Skeletal muscle tissue (tissue), 3 donors: ENCODE measurements at regions not wholly inside any gene's neighbourhood (a gene's known extent, or its start where the extent isn't known, plus 50 kb on each side); places are given as distances from the start of the nearest gene placed in this dataset.

Source experiments
- H3K27ac ChIP-seq: one replicate; pipeline ENCODE4 v1.7.0; 2013; ENCODE audit warnings: mild to moderate bottlenecking, low read depth, low read length, inconsistent platforms
- H3K27me3 ChIP-seq, 3 donors: one replicate each; pipeline ENCODE4 v1.7.0; 2013; ENCODE audit warnings: low read length in 3 of 3; ENCODE audit not compliant: control insufficient read depth in 3 of 3, insufficient read depth in 3 of 3
- H3K36me3 ChIP-seq, 3 donors: one replicate each; pipeline ENCODE4 v1.7.0; 2013; ENCODE audit warnings: low read length in 3 of 3; ENCODE audit not compliant: control insufficient read depth in 3 of 3, insufficient read depth in 3 of 3
- H3K4me1 ChIP-seq, 3 donors: one replicate each; pipeline ENCODE4 v1.7.0; 2013; ENCODE audit warnings: low read length in 3 of 3, mild to moderate bottlenecking in 3 of 3; ENCODE audit not compliant: control insufficient read depth in 3 of 3, insufficient read depth in 3 of 3
- H3K4me3 ChIP-seq, 3 donors: one replicate each; pipeline ENCODE4 v1.7.0; 2013; ENCODE audit warnings: low read length in 3 of 3
- H3K9ac ChIP-seq, 3 donors: one replicate each; pipeline ENCODE4 v1.7.0; 2013; ENCODE audit warnings: low read length in 3 of 3, mild to moderate bottlenecking in 3 of 3, moderate library complexity in 2 of 3, low read depth in 1 of 3
- H3K9me3 ChIP-seq, 3 donors: one replicate each; pipeline ENCODE4 v1.7.0; 2013; ENCODE audit warnings: low read length in 3 of 3; ENCODE audit not compliant: control insufficient read depth in 3 of 3
- donor health status: Osteomylitis.

DNA sequence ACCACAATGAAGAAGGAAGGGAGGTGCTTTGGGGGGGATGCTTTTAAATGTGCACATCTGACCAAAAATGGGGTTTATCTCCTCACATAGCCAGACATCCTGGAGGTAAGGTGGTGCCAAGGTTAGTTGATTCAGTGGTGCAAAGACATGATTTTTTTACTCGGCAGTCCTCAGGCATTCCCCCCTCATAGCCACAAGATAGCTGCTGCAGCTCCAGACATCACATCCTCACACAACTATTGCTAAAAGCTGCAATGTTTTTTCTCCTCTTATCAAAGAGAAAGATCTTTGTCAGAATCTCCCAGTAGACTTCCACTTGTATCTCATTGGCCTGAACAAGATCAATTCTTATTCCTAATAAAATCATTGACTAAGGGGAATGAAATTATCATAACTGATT is 141.3 kb upstream of the ZNF438 start:
- Histone ChIP-seq H3K4me3 (no peak overlapping the region), H3K27me3 (no peaks in the 10 kb centered on the region), H3K4me1 (no peaks in the 10 kb centered on the region), H3K36me3 (no peaks in the 10 kb centered on the region), H3K27ac (no peak overlapping the region), H3K9me3 (peaks cover 0 to 5% (median 4%) of the 10 kb centered on the region in 3 donors), H3K9ac (no peak overlapping the region)

DNA sequence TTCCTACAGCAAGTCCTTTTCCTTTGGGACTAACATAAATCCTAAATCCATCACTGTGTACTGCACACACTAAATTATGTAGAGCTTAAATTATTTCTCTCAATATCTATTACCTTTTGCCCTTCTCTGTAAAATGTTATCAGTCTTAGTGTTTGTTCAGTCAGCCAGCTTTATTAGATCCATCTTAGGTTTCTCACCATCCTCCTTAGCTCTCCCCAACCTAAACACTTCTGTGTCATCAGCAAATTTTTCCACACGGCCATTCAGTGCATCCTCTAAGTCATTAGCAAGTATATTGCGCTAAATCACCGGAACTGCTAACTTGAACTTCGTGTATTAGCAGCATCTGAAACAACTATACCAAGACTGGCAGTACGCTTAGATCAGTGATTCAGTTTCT is 142.1 kb upstream of the ZNF438 start:
- Histone ChIP-seq H3K36me3 (no peaks in the 10 kb centered on the region), H3K4me3 (no peak overlapping the region), H3K4me1 (no peaks in the 10 kb centered on the region), H3K27me3 (no peaks in the 10 kb centered on the region), H3K9me3 (peaks cover 0 to 5% (median 4%) of the 10 kb centered on the region in 3 donors), H3K27ac (no peak overlapping the region), H3K9ac (no peak overlapping the region)

DNA sequence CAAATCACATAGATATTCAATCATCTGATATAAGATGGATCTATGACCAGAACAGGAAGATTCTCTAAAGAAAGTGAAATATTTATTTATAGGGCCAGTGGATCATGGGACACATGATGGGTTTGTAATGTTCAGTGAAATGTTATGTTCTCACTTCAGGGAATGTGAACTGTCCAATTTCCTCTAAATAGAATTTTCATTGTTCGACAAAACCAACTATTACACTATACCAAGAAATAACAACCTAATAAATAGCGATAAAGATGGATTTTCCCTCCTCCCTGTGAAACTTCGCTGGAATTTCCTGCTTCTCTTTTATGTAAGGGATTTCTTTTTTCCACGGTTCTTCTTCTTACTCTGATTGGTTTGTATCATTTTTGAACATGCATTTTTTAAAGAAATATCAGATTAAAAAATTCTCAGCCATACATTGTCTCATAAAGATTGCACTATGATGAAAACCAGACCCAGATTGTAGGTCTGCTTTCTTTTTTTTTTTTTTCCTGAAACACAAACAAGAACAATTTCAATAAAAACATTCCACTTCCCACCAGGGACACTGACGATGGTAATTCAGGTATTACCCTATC is 139.8 kb upstream of the ZEB1 start:
- Histone ChIP-seq H3K4me3 (no peak overlapping the region), H3K27me3 (no peaks in the 10 kb centered on the region), H3K27ac (no peak overlapping the region), H3K4me1 (no peaks in the 10 kb centered on the region), H3K9ac (no peak overlapping the region), H3K9me3 (peaks cover 0 to 5% (median 0%) of the 10 kb centered on the region in 3 donors), H3K36me3 (no peaks in the 10 kb centered on the region)

DNA sequence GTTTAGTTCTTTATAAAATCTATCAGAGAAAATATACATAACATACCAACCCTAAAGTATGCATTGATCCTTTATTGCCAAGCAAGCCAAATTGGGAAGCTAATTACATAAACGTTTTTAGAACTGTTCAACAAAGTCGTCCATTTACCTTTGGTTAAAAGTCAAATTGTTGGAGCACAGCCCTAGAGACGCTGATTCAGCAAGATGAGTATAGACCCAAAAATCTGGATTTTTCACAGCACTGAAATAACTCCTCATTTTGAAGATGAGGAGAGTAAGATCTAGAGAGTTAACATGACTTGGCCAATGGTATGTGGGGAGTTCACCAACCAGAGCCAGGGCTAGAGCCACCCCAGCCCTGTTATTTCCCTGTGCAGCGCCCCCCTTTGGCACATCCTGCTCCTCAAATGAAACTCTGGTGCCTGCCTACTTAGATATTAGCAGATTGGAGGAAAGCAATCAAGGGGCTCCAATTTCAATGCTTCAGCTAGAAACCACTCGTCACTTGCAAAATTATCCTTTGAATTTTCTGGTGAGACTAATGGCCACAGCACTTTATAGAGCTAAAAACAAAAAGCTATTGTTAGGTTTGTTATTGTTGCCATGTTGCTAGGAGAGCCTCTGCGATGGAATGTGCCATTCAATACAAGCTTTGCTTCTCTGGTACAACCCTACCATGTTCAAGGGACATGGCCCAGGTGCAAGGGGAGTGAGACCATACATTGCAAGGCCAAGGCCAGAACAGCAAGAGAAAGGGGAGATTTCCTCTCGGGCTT is 132.6 kb upstream of the ZEB1 start:
- Histone ChIP-seq H3K27me3 (no peaks in the 10 kb centered on the region), H3K9me3 (no peaks in the 10 kb centered on the region), H3K4me3 (no peak overlapping the region), H3K9ac (no peak overlapping the region), H3K27ac (no peak overlapping the region), H3K4me1 (peaks cover 6 to 7% (median 7%) of the 10 kb centered on the region in 3 donors), H3K36me3 (no peaks in the 10 kb centered on the region)

DNA sequence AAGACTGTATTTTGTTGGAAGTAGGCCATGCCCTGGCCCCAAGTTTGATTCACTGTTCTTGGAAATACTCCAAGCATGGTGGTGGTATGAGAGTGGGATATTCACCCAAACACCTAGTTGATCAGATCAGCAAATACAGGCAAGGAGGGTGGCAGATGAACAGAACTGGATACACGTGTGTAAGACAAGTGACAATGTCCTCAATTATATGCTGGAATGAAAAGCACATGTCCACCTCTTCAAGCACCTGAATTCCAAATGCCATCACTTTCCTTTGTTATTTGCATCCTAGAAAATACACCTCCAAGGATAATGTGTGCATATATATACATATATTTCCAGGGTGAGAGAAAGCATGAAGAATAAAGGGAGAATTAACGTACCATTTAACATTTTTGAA is 131.8 kb upstream of the ZEB1 start:
- Histone ChIP-seq H3K9ac (no peak overlapping the region), H3K27ac (no peak overlapping the region), H3K36me3 (no peaks in the 10 kb centered on the region), H3K27me3 (no peaks in the 10 kb centered on the region), H3K4me1 (peaks cover 6 to 7% (median 7%) of the 10 kb centered on the region in 3 donors), H3K9me3 (no peaks in the 10 kb centered on the region), H3K4me3 (no peak overlapping the region)

DNA sequence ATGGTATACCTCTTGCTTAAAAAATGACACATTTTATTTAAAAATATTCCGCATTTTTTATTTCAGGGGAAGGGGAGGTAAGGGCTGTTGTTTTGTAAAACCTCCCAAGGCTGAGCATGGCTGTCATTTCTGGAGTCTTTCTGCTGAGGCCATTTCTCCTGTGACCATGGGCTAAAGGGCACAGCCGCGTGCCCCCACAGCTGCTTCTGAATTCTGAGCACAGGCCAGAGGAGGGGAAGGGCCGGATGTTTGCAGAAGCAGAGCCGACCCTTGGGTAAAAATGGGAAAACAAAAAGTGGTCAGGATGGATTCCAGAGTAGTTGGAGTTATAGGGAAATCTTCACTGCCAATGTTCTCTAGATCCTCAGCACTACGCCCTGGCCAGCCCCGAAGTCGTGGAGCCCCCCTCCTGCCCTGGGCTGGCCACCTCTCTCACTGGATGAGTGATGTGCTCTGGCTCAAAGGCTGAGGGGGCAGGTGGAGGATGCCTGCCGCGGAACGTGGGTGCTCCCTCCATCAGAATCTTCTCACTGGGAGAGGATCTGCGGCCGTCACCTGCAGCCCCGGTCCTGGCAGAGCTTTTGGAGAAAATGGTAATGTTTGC is 131.3 kb upstream of the ZEB1 start:
- no peaks in the 10 kb centered on the region for H3K36me3 ChIP-seq
- H3K4me1 ChIP-seq: peaks cover 6 to 7% (median 7%) of the 10 kb centered on the region in 3 donors
- peak overlapping the region in 1 of 3 donors; percentile 22 for H3K4me3 ChIP-seq
- no peaks in the 10 kb centered on the region for H3K27me3 ChIP-seq
- no peak overlapping the region for H3K27ac ChIP-seq
- no peaks in the 10 kb centered on the region for H3K9me3 ChIP-seq
- H3K9ac ChIP-seq: peak overlapping the region in 1 of 3 donors; percentile 16

DNA sequence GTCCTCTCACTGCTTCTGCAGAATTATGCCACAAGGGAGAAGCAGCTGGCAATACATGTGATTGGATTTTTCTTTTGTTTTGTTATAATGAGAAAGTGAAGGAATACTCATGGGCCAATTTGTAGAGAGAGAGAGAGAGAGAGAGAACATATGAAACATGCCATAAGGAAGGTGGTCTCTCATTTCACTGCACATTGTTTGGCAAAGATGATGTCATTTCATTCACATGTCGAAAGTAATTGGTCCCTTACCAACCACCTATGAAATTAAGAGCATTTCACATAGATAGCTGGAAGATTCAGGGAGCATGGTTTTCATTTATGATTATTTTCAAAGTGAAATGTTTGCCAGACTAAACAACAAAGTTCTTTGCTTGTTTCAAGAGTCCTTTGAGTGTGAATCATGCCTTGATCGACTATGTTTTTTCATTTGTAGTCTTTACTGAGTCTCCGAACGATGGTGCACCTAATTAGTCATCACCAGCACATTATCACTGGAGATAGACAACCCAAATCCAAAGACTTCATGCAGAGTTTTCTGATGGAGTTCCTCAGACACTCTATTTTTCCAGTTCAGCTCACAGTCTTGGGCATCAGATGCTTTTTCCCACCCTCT is 130.1 kb upstream of the ZEB1 start:
- Histone ChIP-seq H3K27me3 (no peaks in the 10 kb centered on the region), H3K4me1 (peaks cover 6 to 7% (median 7%) of the 10 kb centered on the region in 3 donors), H3K36me3 (no peaks in the 10 kb centered on the region), H3K9ac (no peak overlapping the region), H3K4me3 (no peak overlapping the region), H3K27ac (no peak overlapping the region), H3K9me3 (no peaks in the 10 kb centered on the region)

DNA sequence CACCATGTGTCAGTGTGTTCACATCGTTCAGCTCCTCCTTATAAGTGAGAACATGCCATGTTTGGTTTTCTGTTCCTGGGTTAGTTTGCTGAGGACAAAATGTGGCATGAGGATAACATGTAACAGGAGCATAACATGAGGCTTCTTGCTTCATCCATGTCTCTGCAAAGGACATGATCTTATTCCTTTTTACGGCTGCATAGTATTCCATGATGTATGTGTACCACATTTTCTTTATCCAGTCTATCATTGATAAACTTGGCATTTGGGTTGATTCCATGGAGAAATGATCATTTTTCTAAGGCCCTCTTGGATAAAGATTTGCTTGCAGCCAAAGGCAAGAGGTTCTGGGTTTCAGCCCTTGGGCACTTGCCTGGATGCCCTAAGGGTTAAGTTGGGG is 128.5 kb upstream of the ZEB1 start:
- no peak overlapping the region for H3K27ac ChIP-seq

DNA sequence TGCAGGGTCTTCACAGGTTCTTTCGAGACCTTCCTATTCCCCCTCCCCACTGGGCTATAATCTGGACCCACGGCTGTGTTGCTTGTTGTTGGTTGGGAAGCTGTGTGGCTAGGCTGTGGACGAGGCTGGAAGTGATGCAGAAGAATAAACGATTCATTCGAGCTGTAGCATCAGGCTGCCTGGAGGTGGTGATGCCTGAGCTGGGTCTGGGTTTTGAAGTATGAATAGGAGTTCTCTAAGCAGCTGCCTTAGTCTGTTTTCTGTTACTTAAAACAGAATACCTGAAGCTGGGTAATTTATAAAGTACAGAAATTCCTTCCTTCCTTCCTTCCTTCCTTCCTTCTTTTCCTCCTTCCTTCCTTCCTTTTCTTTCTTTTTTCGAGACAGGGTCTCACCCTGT is 126.5 kb upstream of the ZEB1 start:
- Histone ChIP-seq H3K9me3 (no peaks in the 10 kb centered on the region), H3K9ac (no peak overlapping the region), H3K27me3 (no peaks in the 10 kb centered on the region), H3K4me3 (no peak overlapping the region), H3K36me3 (no peaks in the 10 kb centered on the region), H3K27ac (no peak overlapping the region), H3K4me1 (no peaks in the 10 kb centered on the region)

More for the DNA sequence above, 128.5 kb upstream of the ZEB1 start:
- no peak overlapping the region for H3K9ac ChIP-seq
- H3K9me3 ChIP-seq: no peaks in the 10 kb centered on the region
- H3K27me3 ChIP-seq: no peaks in the 10 kb centered on the region
- peaks cover 6 to 7% (median 7%) of the 10 kb centered on the region in 3 donors for H3K4me1 ChIP-seq
- no peak overlapping the region for H3K4me3 ChIP-seq
- H3K36me3 ChIP-seq: no peaks in the 10 kb centered on the region

DNA sequence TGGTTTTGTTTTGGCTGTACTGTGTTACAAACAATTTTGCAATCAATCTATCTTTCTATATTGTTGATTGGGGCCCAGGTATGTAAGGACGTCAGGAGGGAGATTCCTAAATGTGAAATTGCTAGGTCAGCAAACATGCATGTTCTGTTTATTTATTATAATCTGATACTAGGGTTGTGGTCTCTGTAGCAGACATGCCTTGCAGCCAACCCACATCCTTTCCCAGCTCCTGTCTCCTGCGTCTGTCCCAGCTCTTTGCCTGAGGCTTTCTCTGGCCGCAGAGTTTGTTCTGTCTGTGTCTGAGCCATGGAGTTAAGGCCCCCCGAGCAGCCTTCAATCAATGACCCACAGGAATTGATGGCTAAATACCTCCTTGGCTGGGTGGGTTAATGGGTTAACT is 124.0 kb upstream of the ZEB1 start:
- Histone ChIP-seq H3K9me3 (no peaks in the 10 kb centered on the region), H3K27ac (no peak overlapping the region), H3K36me3 (no peaks in the 10 kb centered on the region), H3K27me3 (no peaks in the 10 kb centered on the region), H3K4me1 (no peaks in the 10 kb centered on the region), H3K4me3 (no peak overlapping the region), H3K9ac (no peak overlapping the region)
